Tongue (tissue), 1 donor: ENCODE measurements at regions not wholly inside any gene's neighbourhood (a gene's known extent, or its start where the extent isn't known, plus 50 kb on each side); places are given as distances from the start of the nearest gene placed in this dataset.
"Not testable (repeated sequence)": the region's sequence is repeated elsewhere in the genome, so short reads cannot be mapped to it uniquely, and the experiment has no call there.

Source experiments
- DNase-seq: peaks from one replicate; pipeline ENCODE4 v3.0.0-alpha.2; 2015

DNA sequence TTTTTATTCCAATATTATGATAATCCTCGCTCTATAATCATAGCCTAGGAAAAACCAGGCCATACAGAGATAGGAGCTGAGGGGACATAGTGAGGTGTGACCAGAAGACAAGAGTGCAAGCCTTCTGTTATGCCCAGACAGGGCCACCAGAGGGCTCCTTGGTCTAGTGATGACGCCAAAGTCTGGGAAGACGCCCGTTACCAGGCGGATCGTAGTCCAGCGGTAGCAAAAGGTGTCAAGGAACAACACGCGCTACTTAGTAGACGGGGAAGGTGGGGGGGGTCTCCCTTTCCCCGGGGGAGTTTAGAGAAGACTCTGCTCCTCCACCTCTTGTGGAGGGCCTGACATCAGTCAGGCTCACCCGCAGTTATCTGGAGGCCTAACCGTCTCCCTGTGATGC is 253.8 kb upstream of the RGPD4 start:
- not testable (repeated sequence) for DNase-seq

- DNase-seq = no peak
Observed at GRCh38 chr2:107576991-107577390, 249.7 kb upstream of the RGPD4 start.

GRCh38 chr2:107582487-107582886 is 244.2 kb upstream of the RGPD4 start:
- DNase-seq = no peak

- no peak for DNase-seq
Observed at GRCh38 chr2:107584577-107584976, 242.1 kb upstream of the RGPD4 start.

GRCh38 chr2:107585851-107586250 is 240.8 kb upstream of the RGPD4 start:
- DNase-seq = no peak

GRCh38 chr2:107588181-107588580 is 238.5 kb upstream of the RGPD4 start:
- no peak for DNase-seq

DNA sequence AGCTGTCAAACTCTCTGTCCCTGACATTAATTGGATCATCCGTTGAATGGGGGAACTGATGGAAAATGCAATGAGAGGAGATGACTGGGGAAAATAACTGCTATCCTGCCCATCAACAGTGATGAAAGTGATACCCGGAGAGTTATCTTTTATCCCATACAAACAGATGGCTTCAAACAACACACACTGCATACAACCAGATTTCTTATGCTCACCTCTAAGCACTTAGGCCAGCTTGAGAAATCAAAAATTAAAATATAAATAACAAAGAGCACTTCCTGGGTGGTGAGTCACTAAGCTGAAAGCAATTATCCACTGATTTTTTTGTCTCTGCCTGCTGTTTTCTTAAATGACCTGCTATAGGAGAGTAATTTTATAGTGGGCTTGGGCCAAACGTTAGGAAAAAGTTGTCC is 237.6 kb upstream of the RGPD4 start:
- peak; percentile 14 for DNase-seq

DNA sequence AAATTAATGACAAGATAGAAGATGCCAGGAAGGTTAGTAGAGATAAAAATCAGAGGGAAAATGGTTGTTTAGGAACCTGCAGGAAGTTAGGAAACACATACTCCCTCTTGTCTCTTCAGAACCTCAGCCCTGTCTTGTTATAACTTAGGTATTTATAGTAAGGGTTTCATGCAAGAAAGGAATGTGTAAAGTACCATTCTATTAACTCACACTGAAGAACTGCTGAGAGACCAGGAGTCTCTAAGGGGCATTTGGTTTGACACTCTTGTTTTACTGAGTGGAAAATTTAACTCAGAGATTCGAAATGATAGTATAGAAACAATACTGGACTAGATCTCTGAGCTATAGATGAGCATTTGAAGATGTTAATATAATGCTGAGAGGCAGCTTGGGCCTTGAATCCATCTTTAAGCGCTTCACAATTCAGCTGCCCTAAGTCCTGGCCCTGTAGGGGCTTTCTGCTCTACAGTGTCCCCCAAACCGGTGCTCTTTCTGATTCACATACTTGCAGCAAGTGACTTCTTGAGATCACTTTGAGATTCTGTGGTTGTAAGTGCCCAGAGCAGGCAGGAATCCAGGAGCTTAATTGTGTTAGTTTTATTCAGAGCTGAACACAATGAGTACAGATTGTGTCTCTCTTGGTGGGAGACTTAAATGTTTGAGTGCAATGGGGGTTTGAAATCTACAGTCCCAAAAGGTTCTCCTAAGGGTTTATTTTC is 235.0 kb upstream of the RGPD4 start:
- DNase-seq = peak; percentile 11

DNA sequence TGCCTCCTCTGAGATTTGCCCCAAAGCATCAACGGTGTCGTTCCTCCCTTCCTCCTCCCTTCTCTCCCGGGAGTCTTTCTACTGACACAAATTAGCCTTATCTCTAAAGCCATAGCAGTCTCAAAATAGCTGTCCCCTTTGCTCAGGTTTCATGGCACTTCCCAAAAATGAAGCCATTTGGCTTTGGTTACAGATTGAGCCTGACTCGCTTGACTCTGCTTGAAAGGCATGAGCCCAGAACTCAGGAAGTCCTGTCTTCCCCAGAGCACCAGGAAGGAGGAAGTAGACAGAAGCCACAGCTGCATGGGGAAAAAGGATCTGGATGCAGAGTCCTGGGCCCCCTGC is 234.4 kb upstream of the RGPD4 start:
- DNase-seq = no peak

DNA sequence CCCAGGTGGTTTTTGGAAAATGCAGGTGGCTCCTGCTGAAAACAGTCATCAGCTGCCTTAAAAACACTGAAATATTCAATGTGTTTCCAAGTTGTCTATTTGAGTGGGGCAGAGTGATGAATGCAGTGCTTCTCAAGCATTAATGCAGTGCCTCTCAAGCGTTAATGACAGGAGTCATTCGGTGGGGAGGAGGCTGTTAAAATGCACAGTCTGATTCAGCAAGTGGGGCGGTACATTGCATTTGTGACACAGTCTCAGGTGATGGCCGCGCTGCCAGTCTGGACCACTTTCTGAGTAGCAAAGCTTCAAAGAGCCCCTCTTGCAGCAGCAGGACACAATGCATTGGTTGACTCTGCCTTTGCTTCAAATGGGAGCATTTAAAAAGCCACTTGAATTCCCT is 231.4 kb upstream of the RGPD4 start:
- DNase-seq = no peak

DNA sequence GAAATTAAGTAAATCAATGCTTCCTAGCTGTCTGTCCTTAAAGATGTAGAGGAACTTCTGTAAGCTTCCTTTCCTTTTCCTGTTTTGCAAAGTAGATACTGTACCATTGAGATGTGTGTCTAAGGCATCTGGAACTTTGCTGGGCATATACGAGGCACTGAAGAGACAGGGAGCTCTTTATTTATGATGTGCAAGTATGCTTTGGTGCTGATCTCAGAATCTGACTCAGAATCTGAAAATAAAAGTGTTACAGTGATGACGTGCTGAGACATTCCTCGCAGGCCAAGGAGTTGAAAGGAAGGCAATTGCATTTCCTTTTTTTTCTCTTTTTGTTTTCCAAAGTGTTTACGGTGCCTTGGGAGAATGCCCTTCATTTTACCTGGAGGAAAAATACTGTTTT is 230.9 kb upstream of the RGPD4 start:
- DNase-seq = peak; percentile 12

DNA sequence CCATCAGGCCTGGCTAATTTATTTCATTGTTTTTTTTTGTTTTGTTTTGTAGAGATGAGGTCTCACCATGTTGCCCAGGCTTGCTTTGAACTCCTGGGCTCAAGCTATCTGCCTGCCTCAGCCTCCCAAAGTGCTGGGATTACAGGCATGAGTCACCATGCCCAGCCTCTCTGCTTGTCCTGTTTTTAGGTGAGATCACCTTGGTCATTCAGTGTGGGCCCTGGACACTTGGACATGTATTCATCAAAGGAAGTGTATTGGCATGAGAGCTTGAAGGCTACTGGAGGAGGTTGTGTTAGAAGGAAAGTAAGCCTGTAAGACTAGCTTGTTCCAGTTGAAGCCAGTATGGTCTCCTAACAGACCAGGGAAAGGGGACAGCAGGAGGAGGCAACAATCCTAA is 229.2 kb upstream of the RGPD4 start:
- no peak for DNase-seq

GRCh38 chr2:107602801-107603200 is 223.9 kb upstream of the RGPD4 start:
- DNase-seq = no peak

DNA sequence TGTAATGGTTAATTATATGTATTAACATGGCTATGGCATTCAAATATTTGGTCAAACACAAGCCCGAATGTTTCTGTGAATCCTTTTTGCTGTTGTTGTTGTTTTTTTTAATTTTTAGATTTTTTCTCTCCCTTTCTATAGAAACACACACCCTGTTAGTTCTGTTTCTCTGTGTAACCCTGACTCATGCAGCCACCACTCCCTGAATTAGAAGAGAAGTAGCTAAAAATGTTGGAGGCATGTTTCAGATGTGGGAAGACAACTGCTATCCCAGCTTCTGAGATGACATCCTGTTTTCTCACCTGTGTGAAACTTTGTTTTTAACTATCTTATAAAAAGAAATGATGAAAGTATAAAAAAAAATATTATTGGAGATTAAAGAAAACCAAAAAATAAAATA is 219.6 kb upstream of the RGPD4 start:
- no peak for DNase-seq

DNA sequence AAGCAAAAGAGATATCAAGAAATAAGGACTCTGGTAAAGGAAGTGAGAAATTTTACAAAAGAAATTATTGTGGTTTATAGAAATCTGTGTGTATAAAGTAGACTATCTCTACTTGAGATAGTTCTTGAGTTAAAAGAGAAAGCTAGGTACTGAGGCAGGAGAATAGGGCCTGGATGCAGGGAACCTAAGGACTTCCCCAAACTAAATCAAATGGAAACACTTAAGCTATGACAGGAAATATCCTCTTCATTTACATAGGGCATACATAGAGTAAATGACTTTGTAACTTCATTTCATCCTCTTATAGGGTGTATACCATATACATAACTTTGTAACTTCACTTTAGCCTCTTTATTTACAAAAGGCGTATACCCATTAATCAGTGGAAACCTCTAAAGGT is 219.2 kb upstream of the RGPD4 start:
- no peak for DNase-seq

- DNase-seq = no peak
Observed at GRCh38 chr2:107615039-107615438, 211.7 kb upstream of the RGPD4 start.

DNA sequence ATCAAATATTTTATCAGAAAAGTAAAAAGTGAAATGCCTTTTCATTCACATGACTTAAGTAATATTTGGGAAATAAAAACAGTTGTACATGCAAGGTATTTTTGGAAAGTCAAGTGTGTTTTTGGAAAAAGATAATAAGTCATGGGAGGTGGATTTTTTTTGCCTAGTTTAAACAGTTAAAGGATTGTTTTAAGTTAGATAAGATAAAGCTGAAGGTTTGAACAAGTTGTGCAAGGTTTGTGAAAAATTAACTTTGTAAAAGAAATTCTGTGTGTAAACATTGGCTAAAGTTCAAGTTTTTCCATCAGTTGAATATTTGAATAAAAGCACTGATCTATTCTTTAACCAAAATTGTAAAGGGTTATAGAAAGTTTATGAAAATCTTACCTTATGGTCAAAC is 207.9 kb upstream of the RGPD4 start:
- DNase-seq = no peak

DNA sequence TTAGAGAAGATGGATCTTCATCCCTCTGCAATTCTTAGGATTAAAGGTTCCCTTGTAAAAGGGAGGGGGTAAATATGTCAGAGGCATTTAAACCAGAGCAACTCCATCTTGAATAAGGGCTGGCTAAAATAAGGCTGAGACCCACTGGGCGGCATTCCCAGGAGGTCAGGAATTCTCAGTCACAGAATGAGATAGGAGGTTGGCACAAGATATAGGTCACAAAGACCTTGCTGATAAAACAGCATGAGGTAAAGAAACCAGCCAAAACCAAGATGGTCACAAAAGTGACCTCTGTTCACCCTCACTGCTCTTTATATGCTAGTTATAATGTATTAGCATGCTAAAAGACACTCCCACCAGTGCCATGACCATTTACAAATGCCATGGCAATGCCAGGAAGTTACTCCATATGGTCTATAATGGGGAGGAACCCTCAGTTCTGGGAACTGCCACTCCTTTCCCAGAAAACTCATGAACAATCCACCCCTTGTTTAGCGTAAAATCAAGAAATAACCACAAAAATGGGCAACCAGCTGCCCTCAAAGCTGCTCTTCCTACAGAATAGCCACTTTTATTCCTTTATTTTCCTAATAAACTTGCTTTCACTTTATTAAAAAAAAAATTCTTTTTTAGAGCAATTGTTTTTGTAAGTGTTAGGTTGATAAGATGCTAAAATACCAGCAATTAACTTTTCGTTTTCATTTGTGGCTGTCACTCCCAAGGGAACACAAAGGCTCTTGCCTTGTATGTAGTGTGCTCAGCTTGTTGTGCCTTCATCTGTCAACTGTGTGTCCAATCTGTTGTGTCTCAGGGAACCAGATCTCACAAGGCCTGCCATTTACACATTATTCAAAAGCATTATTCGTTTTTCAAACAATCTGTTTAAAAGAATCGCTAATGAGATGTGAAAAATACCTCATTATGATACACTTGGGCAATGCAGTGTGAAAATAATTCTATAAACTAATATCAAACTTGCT is 205.2 kb upstream of the RGPD4 start:
- DNase-seq = no peak

DNA sequence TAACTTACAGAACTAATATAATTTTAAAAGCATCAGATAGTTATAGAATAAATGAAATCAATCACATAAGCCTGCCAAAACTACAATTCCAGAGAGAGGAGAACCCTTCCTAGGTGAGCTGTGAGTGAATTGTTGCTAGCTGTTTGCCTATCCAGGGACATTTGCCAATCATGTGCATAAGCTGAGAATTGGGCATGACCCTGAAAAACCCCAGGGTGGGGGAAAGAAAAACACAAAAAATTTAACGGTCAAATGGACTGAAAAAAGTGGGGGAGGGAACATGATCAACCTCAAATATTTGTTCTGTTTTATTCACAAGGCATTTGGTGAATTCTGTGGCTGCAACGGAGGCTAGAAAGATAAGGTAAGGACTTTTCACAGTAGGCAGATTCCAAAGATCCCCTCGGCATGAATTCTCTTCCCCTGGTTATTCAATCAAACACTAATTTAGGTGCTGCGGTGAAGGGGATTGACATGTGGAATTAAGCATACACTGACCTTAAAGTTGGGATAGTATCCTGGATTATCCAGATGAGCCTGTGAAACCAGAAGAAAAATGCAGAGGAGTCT is 203.9 kb upstream of the RGPD4 start:
- DNase-seq = no peak

DNA sequence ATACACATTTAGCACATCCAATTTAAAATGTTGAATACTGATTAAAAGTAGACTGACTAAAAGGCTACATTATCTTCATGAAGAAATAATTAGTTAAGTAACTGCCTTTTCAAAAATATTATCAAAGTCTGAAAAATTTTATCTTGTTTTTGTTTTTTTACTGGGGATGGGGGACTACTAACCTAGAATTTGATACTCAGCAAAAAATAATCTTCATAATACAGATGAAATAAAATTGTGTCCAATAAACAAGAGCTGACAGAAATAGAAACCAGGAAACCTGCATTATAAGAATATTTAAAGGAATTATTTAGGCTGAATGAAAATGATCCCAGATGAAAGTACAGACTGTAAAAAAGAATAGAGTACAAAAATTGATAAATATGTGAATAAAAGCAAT is 200.7 kb upstream of the RGPD4 start:
- no peak for DNase-seq

DNA sequence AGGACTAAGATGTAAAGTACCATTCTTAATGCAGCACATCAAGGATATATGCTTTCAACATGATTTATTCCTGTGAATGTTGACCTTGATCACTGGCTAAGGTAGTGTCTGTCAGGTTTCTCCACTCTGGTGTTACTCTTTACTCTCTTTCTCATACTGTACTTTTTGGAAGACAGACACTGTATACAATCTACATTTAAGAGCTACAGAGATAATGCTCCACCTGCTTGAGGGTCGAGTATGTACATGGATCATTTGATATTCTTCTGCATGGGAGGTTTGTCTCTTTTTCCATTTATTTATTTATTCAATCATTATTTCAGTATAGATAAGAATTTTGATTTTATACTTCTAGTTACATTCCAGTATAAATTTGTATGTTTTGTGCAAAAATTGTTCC is 199.5 kb upstream of the RGPD4 start:
- no peak for DNase-seq

GRCh38 chr2:107627926-107628325 is 198.8 kb upstream of the RGPD4 start:
- DNase-seq = no peak

DNA sequence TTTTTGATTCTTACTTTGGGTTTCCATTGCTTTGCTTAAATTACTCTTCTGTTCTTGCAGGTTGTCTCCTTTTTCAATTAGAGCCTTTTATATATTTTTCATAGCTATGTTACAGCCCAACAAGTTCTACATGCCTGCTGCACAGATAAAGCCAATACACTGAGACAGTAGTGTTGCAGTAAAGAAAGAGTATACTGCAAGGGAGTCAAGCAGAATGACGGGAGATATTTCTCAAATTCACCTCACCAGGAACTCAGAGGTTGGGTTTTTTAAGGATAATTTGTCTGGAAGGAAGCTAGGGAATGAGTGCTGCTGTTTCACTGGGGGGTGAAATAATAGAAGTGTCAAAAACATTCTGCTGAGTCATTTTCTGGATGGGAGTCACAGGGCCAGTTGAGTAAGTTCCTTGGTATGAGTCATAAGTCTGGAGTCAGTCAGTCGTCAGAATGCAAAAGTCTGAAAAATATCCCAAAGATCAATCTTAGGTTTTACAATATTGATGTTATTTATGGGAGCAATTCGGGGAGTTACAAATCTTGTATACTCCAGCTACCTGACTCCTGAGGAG is 193.0 kb upstream of the RGPD4 start:
- no peak for DNase-seq
